ENCODE measurements at regions not wholly inside any gene's neighbourhood (a gene's known extent, or its start where the extent isn't known, plus 50 kb on each side); places are given as distances from the start of the nearest gene placed in this dataset.

- no peak for TF ChIP-seq EZH2 (IDR thresholded peaks at IDR 0.05; ENCODE audit: low read length)
- TF ChIP-seq, protein P1, sequence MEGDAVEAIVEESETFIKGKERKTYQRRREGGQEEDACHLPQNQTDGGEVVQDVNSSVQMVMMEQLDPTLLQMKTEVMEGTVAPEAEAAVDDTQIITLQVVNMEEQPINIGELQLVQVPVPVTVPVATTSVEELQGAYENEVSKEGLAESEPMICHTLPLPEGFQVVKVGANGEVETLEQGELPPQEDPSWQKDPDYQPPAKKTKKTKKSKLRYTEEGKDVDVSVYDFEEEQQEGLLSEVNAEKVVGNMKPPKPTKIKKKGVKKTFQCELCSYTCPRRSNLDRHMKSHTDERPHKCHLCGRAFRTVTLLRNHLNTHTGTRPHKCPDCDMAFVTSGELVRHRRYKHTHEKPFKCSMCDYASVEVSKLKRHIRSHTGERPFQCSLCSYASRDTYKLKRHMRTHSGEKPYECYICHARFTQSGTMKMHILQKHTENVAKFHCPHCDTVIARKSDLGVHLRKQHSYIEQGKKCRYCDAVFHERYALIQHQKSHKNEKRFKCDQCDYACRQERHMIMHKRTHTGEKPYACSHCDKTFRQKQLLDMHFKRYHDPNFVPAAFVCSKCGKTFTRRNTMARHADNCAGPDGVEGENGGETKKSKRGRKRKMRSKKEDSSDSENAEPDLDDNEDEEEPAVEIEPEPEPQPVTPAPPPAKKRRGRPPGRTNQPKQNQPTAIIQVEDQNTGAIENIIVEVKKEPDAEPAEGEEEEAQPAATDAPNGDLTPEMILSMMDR (optimal IDR thresholded peaks at IDR 0.05 in 1 of 3, IDR thresholded peaks at IDR 0.05 in 1 of 3, conservative IDR thresholded peaks at IDR 0.05 in 1 of 3; ENCODE audit: extremely low read depth in 1 of 3, insufficient read depth in 2 of 3, low read length in 3 of 3), result peak in 1 of 3 experiments; percentile 32
Measured at GRCh38 chr5:72752909-72753308, 63.6 kb upstream of the TNPO1 start.
